GM20000 (cell line): ENCODE measurements at regions not wholly inside any gene's neighbourhood (a gene's known extent, or its start where the extent isn't known, plus 50 kb on each side); places are given as distances from the start of the nearest gene placed in this dataset.

Experiments
- DNase-seq: peaks from one replicate; pipeline ENCODE4 v3.0.0; 2012; ENCODE audit warnings: low spot score
- CTCF ChIP-seq: IDR thresholded peaks from 2 replicates; pipeline ENCODE4 v1.5.1; 2012; ENCODE audit warnings: mild to moderate bottlenecking, control low read depth; ENCODE audit errors: extremely low read depth, missing control alignments

GRCh38 chr2:64769392-64770044, 115.8 kb upstream of the SERTAD2 start:
- TF ChIP-seq CTCF, result no peak
- no peak for DNase-seq

GRCh38 chr2:64770137-64770780, 116.5 kb upstream of the SERTAD2 start:
- TF ChIP-seq CTCF, result no peak
- DNase-seq, result no peak

- no peak for DNase-seq
- no peak for TF ChIP-seq CTCF
These were observed 117.1 kb upstream of the SERTAD2 start for GRCh38 chr2:64770781-64771334.

GRCh38 chr2:64771737-64772136, 118.0 kb upstream of the SERTAD2 start:
- DNase-seq, result no peak
- TF ChIP-seq CTCF, result no peak

GRCh38 chr2:64773461-64774118, 119.9 kb upstream of the SERTAD2 start:
- no peak for TF ChIP-seq CTCF

GRCh38 chr2:64777841-64778240, 124.1 kb upstream of the SERTAD2 start:
- TF ChIP-seq CTCF, result no peak
- DNase-seq, result no peak

More at GRCh38 chr2:64773461-64774118, 119.9 kb upstream of the SERTAD2 start:
- DNase-seq, result no peak
